ENCODE measurements at regions not wholly inside any gene's neighbourhood (a gene's known extent, or its start where the extent isn't known, plus 50 kb on each side); places are given as distances from the start of the nearest gene placed in this dataset.

GRCh38 chr13:58598241-58598640, 966.7 kb downstream of the PCDH17 start:
- no peak overlapping the region for H3K4me2 ChIP-seq (ENCODE audit: low read depth, low read length)
- H3K4me3 ChIP-seq (ENCODE audit: low read length), result no peak overlapping the region
- no peaks in the 10 kb centered on the region for H3K79me2 ChIP-seq (ENCODE audit: low read length)
- no peaks in the 10 kb centered on the region for H3K27me3 ChIP-seq (replicated peaks; ENCODE audit: insufficient read depth, low read length)
- no peaks in the 10 kb centered on the region for H3K9me2 ChIP-seq (replicated peaks; ENCODE audit: insufficient read depth, low read length)
- no peak overlapping the region for H3K27ac ChIP-seq (ENCODE audit: low read length)
- no peaks in the 10 kb centered on the region for H3K4me1 ChIP-seq (ENCODE audit: low read length)
- no peaks in the 10 kb centered on the region for H3K36me3 ChIP-seq (replicated peaks; ENCODE audit: insufficient read depth, low read length)
- TF ChIP-seq CTCF (IDR thresholded peaks at IDR 0.05; ENCODE audit: low read length) (no peak), EZH2phosphoT487 (IDR thresholded peaks at IDR 0.05; ENCODE audit: low read length) (no peak), EZH2 (optimal IDR thresholded peaks at IDR 0.05; ENCODE audit: low read depth, low read length) (no peak)
- no peaks in the 10 kb centered on the region for H3K9me3 ChIP-seq (replicated peaks; ENCODE audit: insufficient read depth, low read length)
- H3K9ac ChIP-seq (ENCODE audit: low read length), result no peak overlapping the region
- no peaks in the 10 kb centered on the region for H3F3A ChIP-seq (ENCODE audit: insufficient read depth, low read length)
- H2AFZ ChIP-seq (ENCODE audit: low read length), result no peak overlapping the region
- DNase-seq, result no peak
- no peaks in the 10 kb centered on the region for H4K20me1 ChIP-seq (ENCODE audit: insufficient read depth, low read length)

DNA sequence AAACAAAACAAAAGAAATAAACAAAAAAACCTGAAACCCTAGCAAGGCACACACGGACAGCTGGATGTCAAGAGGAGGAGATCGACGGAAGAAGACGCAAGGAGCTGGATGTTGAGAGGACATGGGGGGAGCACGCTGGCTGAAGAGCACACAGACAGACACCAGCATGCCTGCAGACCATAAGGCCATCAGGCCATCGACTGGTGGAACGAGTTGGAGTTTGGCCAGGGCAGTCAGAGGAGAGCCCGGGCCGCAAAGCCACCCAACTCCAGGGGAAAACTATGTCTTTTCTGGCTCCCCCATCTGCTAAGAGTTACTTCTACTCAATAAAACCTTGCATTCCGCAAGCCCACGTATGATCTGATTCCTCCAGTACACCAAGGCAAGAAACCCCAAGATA, 979.6 kb downstream of the PCDH17 start:
- Histone ChIP-seq H3K27ac (ENCODE audit: low read length) (no peak overlapping the region), H3K27me3 (replicated peaks; ENCODE audit: insufficient read depth, low read length) (no peaks in the 10 kb centered on the region), H3F3A (ENCODE audit: insufficient read depth, low read length) (no peaks in the 10 kb centered on the region), H3K36me3 (replicated peaks; ENCODE audit: insufficient read depth, low read length) (no peaks in the 10 kb centered on the region), H2AFZ (ENCODE audit: low read length) (no peak overlapping the region), H3K4me3 (ENCODE audit: low read length) (no peak overlapping the region), H3K9me2 (replicated peaks; ENCODE audit: insufficient read depth, low read length) (no peaks in the 10 kb centered on the region), H3K4me2 (ENCODE audit: low read depth, low read length) (no peak overlapping the region), H3K4me1 (ENCODE audit: low read length) (no peaks in the 10 kb centered on the region), H3K9ac (ENCODE audit: low read length) (no peak overlapping the region), H3K79me2 (ENCODE audit: low read length) (no peaks in the 10 kb centered on the region), H3K9me3 (replicated peaks; ENCODE audit: insufficient read depth, low read length) (no peaks in the 10 kb centered on the region), H4K20me1 (ENCODE audit: insufficient read depth, low read length) (no peaks in the 10 kb centered on the region)
- no peak for TF ChIP-seq CTCF (IDR thresholded peaks at IDR 0.05; ENCODE audit: low read length)
- no peak for TF ChIP-seq EZH2phosphoT487 (IDR thresholded peaks at IDR 0.05; ENCODE audit: low read length)
- no peak for TF ChIP-seq EZH2 (optimal IDR thresholded peaks at IDR 0.05; ENCODE audit: low read depth, low read length)
- DNase-seq, result no peak

GRCh38 chr13:58617880-58618665, 986.5 kb downstream of the PCDH17 start:
- no peaks in the 10 kb centered on the region for H3F3A ChIP-seq (ENCODE audit: insufficient read depth, low read length)
- H3K4me1 ChIP-seq (ENCODE audit: low read length), result no peaks in the 10 kb centered on the region
- no peaks in the 10 kb centered on the region for H4K20me1 ChIP-seq (ENCODE audit: insufficient read depth, low read length)
- TF ChIP-seq CTCF (IDR thresholded peaks at IDR 0.05; ENCODE audit: low read length) (no peak), EZH2phosphoT487 (IDR thresholded peaks at IDR 0.05; ENCODE audit: low read length) (no peak), EZH2 (optimal IDR thresholded peaks at IDR 0.05; ENCODE audit: low read depth, low read length) (no peak)
- H2AFZ ChIP-seq (ENCODE audit: low read length), result no peak overlapping the region
- no peaks in the 10 kb centered on the region for H3K27me3 ChIP-seq (replicated peaks; ENCODE audit: insufficient read depth, low read length)
- no peaks in the 10 kb centered on the region for H3K79me2 ChIP-seq (ENCODE audit: low read length)
- H3K4me2 ChIP-seq (ENCODE audit: low read depth, low read length), result no peak overlapping the region
- H3K9ac ChIP-seq (ENCODE audit: low read length), result no peak overlapping the region
- H3K27ac ChIP-seq (ENCODE audit: low read length), result no peak overlapping the region
- no peaks in the 10 kb centered on the region for H3K9me3 ChIP-seq (replicated peaks; ENCODE audit: insufficient read depth, low read length)
- no peaks in the 10 kb centered on the region for H3K9me2 ChIP-seq (replicated peaks; ENCODE audit: insufficient read depth, low read length)
- no peaks in the 10 kb centered on the region for H3K36me3 ChIP-seq (replicated peaks; ENCODE audit: insufficient read depth, low read length)
- no peak overlapping the region for H3K4me3 ChIP-seq (ENCODE audit: low read length)
- no peak for DNase-seq
